HEK293 (cell line): ENCODE measurements at regions not wholly inside any gene's neighbourhood (a gene's known extent, or its start where the extent isn't known, plus 50 kb on each side); places are given as distances from the start of the nearest gene placed in this dataset.

Experiments used
- CTCF ChIA-PET: fragments of 350-600 bp; formaldehyde crosslinking; extraction: SDS; loops from one replicate; lab custom pipeline; 2021; ENCODE audit warnings: antibody characterized with exemption; lab: Yijun Ruan, JAX
- POLR2A ChIA-PET: fragments of 300-600 bp; formaldehyde crosslinking; extraction: SDS; loops from one replicate; lab custom pipeline; 2020; ENCODE audit warnings: antibody characterized with exemption, inconsistent platforms; lab: Yijun Ruan, JAX
- H3K27ac ChIP-seq: fragments of 200-500 bp; sonication (Bioruptor generic); 2 replicates; pipeline ENCODE4 v1.5.1; 2014; ENCODE audit warnings: low read depth, low read length, control low read depth, inconsistent platforms; ENCODE audit errors: extremely low read depth
- H3K36me3 ChIP-seq, 2 experiments: fragments of 200-500 bp in 1 of 2; sonication (Bioruptor generic) in 1 of 2; 1 replicate in 1 of 2; 2 replicates in 1 of 2; pipeline ENCODE4 v1.5.1; 2014 to 2017; ENCODE audit warnings: inconsistent platforms in 2 of 2, low read length in 2 of 2; ENCODE audit not compliant: control insufficient read depth in 2 of 2, insufficient read depth in 1 of 2
- H3K4me1 ChIP-seq: fragments of 200-500 bp; sonication (Bioruptor generic); 2 replicates; pipeline ENCODE4 v1.5.1; 2014; ENCODE audit warnings: mild to moderate bottlenecking, low read length, inconsistent platforms; ENCODE audit not compliant: control insufficient read depth, insufficient read depth
- H3K4me3 ChIP-seq: 2 replicates; pipeline ENCODE4 v1.5.1; 2011; ENCODE audit warnings: low read depth, mild to moderate bottlenecking, control low read depth, low read length, moderate library complexity
- H3K9me3 ChIP-seq: fragments of 200-500 bp; sonication (Bioruptor generic); 2 replicates; pipeline ENCODE4 v1.5.1; 2014; ENCODE audit warnings: low read depth, low read length, inconsistent platforms; ENCODE audit not compliant: control insufficient read depth, insufficient read depth
- GLI2 ChIP-seq: fragments of 450-650 bp; formaldehyde crosslinking; IDR thresholded peaks from 2 replicates; pipeline ENCODE4; 2017; ENCODE audit warnings: missing biosample characterization, missing genetic modification characterization, low read depth, borderline replicate concordance
- KLF16 ChIP-seq: fragments of 450-650 bp; formaldehyde crosslinking; IDR thresholded peaks from 2 replicates; pipeline ENCODE4 v1.5.1; 2017; ENCODE audit warnings: missing biosample characterization, missing genetic modification characterization
- PATZ1 ChIP-seq: fragments of 450-650 bp; formaldehyde crosslinking; IDR thresholded peaks from 2 replicates; pipeline ENCODE4 v1.5.1; 2016; ENCODE audit warnings: missing biosample characterization, missing genetic modification characterization
- TCF7L2 ChIP-seq: IDR thresholded peaks from 2 replicates; pipeline ENCODE4 v1.6.1; 2011; ENCODE audit warnings: low read depth, mild to moderate bottlenecking, inconsistent platforms, low read length, moderate library complexity, borderline replicate concordance
- ZBTB11 ChIP-seq: fragments of 450-650 bp; formaldehyde crosslinking; conservative IDR thresholded peaks from 2 replicates; pipeline ENCODE4 v1.5.1; 2016; ENCODE audit warnings: low read depth, missing biosample characterization, missing genetic modification characterization
- ZNF146 ChIP-seq: fragments of 450-650 bp; formaldehyde crosslinking; IDR thresholded peaks from 2 replicates; pipeline ENCODE4 v1.5.1; 2016; ENCODE audit warnings: missing biosample characterization, missing genetic modification characterization
- ZNF169 ChIP-seq: fragments of 450-650 bp; formaldehyde crosslinking; IDR thresholded peaks from 2 replicates; pipeline ENCODE4 v1.5.1; 2016; ENCODE audit warnings: missing biosample characterization, missing genetic modification characterization
- ZNF175 ChIP-seq: fragments of 450-650 bp; formaldehyde crosslinking; IDR thresholded peaks from 2 replicates; pipeline ENCODE4 v1.5.1; 2016; ENCODE audit warnings: missing biosample characterization, missing genetic modification characterization
- ZNF221 ChIP-seq: fragments of 450-650 bp; formaldehyde crosslinking; IDR thresholded peaks from 2 replicates; pipeline ENCODE4 v1.5.1; 2017; ENCODE audit warnings: missing biosample characterization, missing genetic modification characterization, borderline replicate concordance
- ZNF248 ChIP-seq: fragments of 450-650 bp; formaldehyde crosslinking; IDR thresholded peaks from 2 replicates; pipeline ENCODE4 v1.5.1; 2017; ENCODE audit warnings: missing biosample characterization, missing genetic modification characterization
- ZNF26 ChIP-seq: fragments of 450-650 bp; formaldehyde crosslinking; IDR thresholded peaks from 2 replicates; pipeline ENCODE4 v1.5.1; 2016; ENCODE audit warnings: missing biosample characterization, missing genetic modification characterization
- ZNF266 ChIP-seq: fragments of 450-650 bp; formaldehyde crosslinking; IDR thresholded peaks from 2 replicates; pipeline ENCODE4 v1.5.1; 2016; ENCODE audit warnings: missing biosample characterization, missing genetic modification characterization, low read depth
- ZNF280D ChIP-seq: fragments of 450-650 bp; formaldehyde crosslinking; IDR thresholded peaks from 2 replicates; pipeline ENCODE4 v1.5.1; 2016; ENCODE audit warnings: missing biosample characterization, missing genetic modification characterization
- ZNF311 ChIP-seq: fragments of 450-650 bp; formaldehyde crosslinking; IDR thresholded peaks from 2 replicates; pipeline ENCODE4 v1.5.1; 2017; ENCODE audit warnings: missing biosample characterization, missing genetic modification characterization, borderline replicate concordance
- ZNF354C ChIP-seq: fragments of 450-650 bp; formaldehyde crosslinking; IDR thresholded peaks from 2 replicates; pipeline ENCODE4 v1.5.1; 2016; ENCODE audit warnings: missing biosample characterization, missing genetic modification characterization, low read depth, borderline replicate concordance
- ZNF518A ChIP-seq: fragments of 450-650 bp; formaldehyde crosslinking; conservative IDR thresholded peaks from 2 replicates; pipeline ENCODE4 v1.5.1; 2016; ENCODE audit warnings: low read depth, missing biosample characterization, missing genetic modification characterization
- ZNF610 ChIP-seq: fragments of 450-650 bp; formaldehyde crosslinking; IDR thresholded peaks from 2 replicates; pipeline ENCODE4 v1.5.1; 2016; ENCODE audit warnings: missing biosample characterization, missing genetic modification characterization, borderline replicate concordance
- ZSCAN30 ChIP-seq: fragments of 450-650 bp; IDR thresholded peaks from 2 replicates; pipeline ENCODE4 v1.5.1; 2018; ENCODE audit warnings: missing biosample characterization, mild to moderate bottlenecking, missing genetic modification characterization, moderate library complexity

- H3K27ac ChIP-seq = no peak overlapping the region
- no peaks in the 10 kb centered on the region for H3K36me3 ChIP-seq
- no peak for TF ChIP-seq ZNF26 (tag by site-specific recombination)
- TF ChIP-seq ZNF221 (tag by site-specific recombination) = no peak
- no peak for TF ChIP-seq PATZ1 (tag by site-specific recombination)
- no peak for TF ChIP-seq ZNF146 (tag by site-specific recombination)
- TF ChIP-seq TCF7L2 = no peak
- no peak for TF ChIP-seq GLI2 (tag by site-specific recombination)
- TF ChIP-seq ZNF354C (tag by site-specific recombination) = no peak
- H3K9me3 ChIP-seq = no peaks in the 10 kb centered on the region
- H3K4me3 ChIP-seq = no peak overlapping the region
- POLR2A ChIA-PET = no interaction called here
- H3K4me1 ChIP-seq = no peaks in the 10 kb centered on the region
- CTCF ChIA-PET = interaction anchor here (0.6 kb wide), 1 partner anchor 670 kb away, joined by 3 read pairs; no protein-coding TSS in a partner anchor
Observed at GRCh38 chr5:2007496-2007877, 124.8 kb upstream of the IRX4 start.

GRCh38 chr5:2006971-2007291 is 124.2 kb upstream of the IRX4 start:
- TF ChIP-seq ZNF169 (tag by site-specific recombination) = no peak
- no peak for TF ChIP-seq ZNF280D (tag by site-specific recombination)
- TF ChIP-seq ZNF175 (tag by site-specific recombination) = no peak
- TF ChIP-seq ZNF266 (tag by site-specific recombination) = no peak
- TF ChIP-seq ZNF248 (tag by site-specific recombination) = no peak
- TF ChIP-seq TCF7L2 = no peak
- no peak for TF ChIP-seq ZNF311 (tag by site-specific recombination)
- no peak for TF ChIP-seq ZNF610 (tag by site-specific recombination)
- TF ChIP-seq ZNF518A (tag by site-specific recombination) = no peak
- no peak for TF ChIP-seq ZBTB11
- TF ChIP-seq ZSCAN30 (tag by site-specific recombination) = no peak
- no peak for TF ChIP-seq KLF16 (tag by site-specific recombination)
- no peak overlapping the region for H3K27ac ChIP-seq
- CTCF ChIA-PET = interaction anchor here (0.6 to 1.0 kb wide), 2 partner anchors 31 to 670 kb away, joined by 3 read pairs; no protein-coding TSS in a partner anchor
- no peak overlapping the region for H3K4me3 ChIP-seq
- H3K9me3 ChIP-seq = no peaks in the 10 kb centered on the region
- H3K36me3 ChIP-seq = no peaks in the 10 kb centered on the region
- POLR2A ChIA-PET = no interaction called here
- no peaks in the 10 kb centered on the region for H3K4me1 ChIP-seq
